Activated CD4-positive, alpha-beta T cell treated with anti-CD3 and anti-CD28 coated beads for 36 hours (primary cell): ENCODE measurements at regions not wholly inside any gene's neighbourhood (a gene's known extent, or its start where the extent isn't known, plus 50 kb on each side); places are given as distances from the start of the nearest gene placed in this dataset.
A peak's percentile ranks its signal among the peaks of the same experiment; 100 is the strongest.
"Not testable (repeated sequence)": the region's sequence is repeated elsewhere in the genome, so short reads cannot be mapped to it uniquely, and the experiment has no call there.

Source experiments
- ATAC-seq: fragments of 200-7000 bp; cut with Tn5 transposase; one replicate; pipeline ENCODE4 v1.10.0; 2021; ENCODE audit warnings: mild to moderate bottlenecking, moderate library complexity
- CTCF ChIA-PET: fragments of 350-600 bp; sonication (Branson Sonifier 250); formaldehyde crosslinking; loops from one replicate; lab custom pipeline; 2021; ENCODE audit warnings: antibody characterized with exemption; lab: Charles Lee
- POLR2A ChIA-PET: fragments of 350-600 bp; sonication (Branson Sonifier 250); formaldehyde crosslinking; loops from one replicate; lab custom pipeline; 2021; ENCODE audit warnings: antibody characterized with exemption, inconsistent platforms; lab: Charles Lee
- DNase-seq: peaks from one replicate; pipeline ENCODE4 v3.0.0-alpha.2; 2020
- H3K27ac Mint-ChIP-seq: one replicate; pipeline ENCODE4 v1.8.0; 2021; ENCODE audit warnings: mixed read lengths
- H3K27me3 Mint-ChIP-seq: one replicate; pipeline ENCODE4 v1.8.0; 2021; ENCODE audit warnings: mixed read lengths
- H3K36me3 Mint-ChIP-seq: one replicate; pipeline ENCODE4 v1.8.0; 2021; ENCODE audit warnings: low read depth, mixed read lengths
- H3K4me1 Mint-ChIP-seq: one replicate; pipeline ENCODE4 v1.8.0; 2021; ENCODE audit warnings: mixed read lengths
- H3K4me3 Mint-ChIP-seq: one replicate; pipeline ENCODE4 v1.8.0; 2021; ENCODE audit warnings: mild to moderate bottlenecking, moderate library complexity, mixed read lengths
- H3K9me3 Mint-ChIP-seq: one replicate; pipeline ENCODE4 v1.8.0; 2021; ENCODE audit warnings: low read depth, mixed read lengths
- intact Hi-C, 2 experiments: fragments of 100-400 bp; cut with DNase I in 1 of 2; cut with micrococcal nuclease in 1 of 2; formaldehyde crosslinking; loops; one replicate each; pipeline versions ENCODE4 v1.14.2 to v1.15.1; 2022 to 2024; cut with DNase I, micrococcal nuclease

DNA sequence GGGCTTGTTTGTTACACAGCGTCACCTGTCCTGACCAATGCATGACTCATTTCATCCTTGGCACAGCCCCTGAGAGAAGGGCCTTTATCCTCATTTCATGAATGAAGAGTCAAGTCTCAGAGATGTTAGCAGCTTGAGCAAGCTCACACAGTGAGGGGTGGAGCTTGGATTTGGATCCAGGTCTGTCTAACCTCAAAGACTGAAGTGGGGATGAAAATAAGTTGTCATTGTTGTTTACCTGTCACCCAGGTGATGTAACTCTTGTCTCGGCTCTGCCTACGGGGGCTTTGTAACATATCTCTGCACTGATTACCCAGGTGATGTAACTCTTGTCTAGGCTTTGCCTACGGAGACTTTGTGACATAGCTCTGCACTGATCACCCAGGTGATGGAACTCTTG is 4218.2 kb upstream of the OR11H1 start:
- H3K27ac Mint-ChIP-seq, H3K27me3 Mint-ChIP-seq, ATAC-seq, CTCF ChIA-PET, intact Hi-C loops, H3K36me3 Mint-ChIP-seq, POLR2A ChIA-PET, H3K4me3 Mint-ChIP-seq, DNase-seq, H3K4me1 Mint-ChIP-seq: not testable (repeated sequence)
- H3K9me3 Mint-ChIP-seq: peaks cover 59% of the 10 kb centered on the region

DNA sequence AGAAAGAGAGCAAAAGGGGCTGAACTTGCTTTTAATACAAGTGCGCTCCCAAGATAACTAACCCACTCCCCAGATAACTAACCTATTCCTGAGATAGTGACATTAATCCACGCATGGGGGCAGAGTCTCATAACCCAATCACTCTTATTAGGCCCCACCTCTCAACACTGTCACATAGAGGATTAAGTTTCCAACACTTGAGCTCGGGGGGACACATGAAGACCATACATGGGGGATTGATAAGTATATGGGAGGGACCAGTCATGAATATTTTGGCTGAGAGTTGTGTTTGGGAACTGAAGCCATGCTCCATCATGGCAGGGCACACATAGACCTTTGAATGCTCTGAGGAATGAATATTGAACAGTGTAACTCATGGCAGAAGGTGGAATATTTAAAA is 4217.3 kb upstream of the OR11H1 start:
- intact Hi-C loops, H3K36me3 Mint-ChIP-seq, ATAC-seq, H3K27ac Mint-ChIP-seq, H3K4me3 Mint-ChIP-seq, POLR2A ChIA-PET, H3K27me3 Mint-ChIP-seq, CTCF ChIA-PET, H3K4me1 Mint-ChIP-seq, DNase-seq: not testable (repeated sequence)
- peaks cover 52% of the 10 kb centered on the region for H3K9me3 Mint-ChIP-seq

DNA sequence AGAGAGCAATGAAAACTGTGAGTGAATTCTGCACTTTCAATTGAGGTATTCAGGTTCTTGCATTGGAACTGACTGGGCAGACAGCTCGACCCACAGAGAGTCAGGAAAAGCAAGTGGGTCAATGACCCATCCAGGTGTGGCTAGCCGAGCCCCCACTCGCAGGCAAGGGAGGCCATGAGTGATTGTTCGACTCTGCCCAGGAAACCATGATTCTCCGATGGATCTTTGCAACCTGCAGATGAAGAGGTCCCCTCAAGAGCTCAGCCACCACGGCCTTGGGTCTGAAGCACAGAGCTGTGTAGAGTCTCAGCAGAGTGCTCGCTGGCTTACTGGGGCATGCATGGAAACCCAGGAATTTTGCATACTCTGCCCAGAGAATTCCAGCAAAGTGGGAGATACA is 4215.4 kb upstream of the OR11H1 start:
- H3K4me1 Mint-ChIP-seq, H3K4me3 Mint-ChIP-seq, H3K27me3 Mint-ChIP-seq, ATAC-seq, intact Hi-C loops, H3K36me3 Mint-ChIP-seq, POLR2A ChIA-PET, CTCF ChIA-PET, H3K27ac Mint-ChIP-seq, DNase-seq: not testable (repeated sequence)
- H3K9me3 Mint-ChIP-seq: peaks cover 35% of the 10 kb centered on the region

GRCh38 chr22:11313040-11313759 is 4214.8 kb upstream of the OR11H1 start:
- DNase-seq, CTCF ChIA-PET, intact Hi-C loops, H3K4me3 Mint-ChIP-seq, H3K36me3 Mint-ChIP-seq, ATAC-seq, H3K4me1 Mint-ChIP-seq, POLR2A ChIA-PET, H3K27me3 Mint-ChIP-seq, H3K27ac Mint-ChIP-seq: not testable (repeated sequence)
- H3K9me3 Mint-ChIP-seq: peaks cover 30% of the 10 kb centered on the region

DNA sequence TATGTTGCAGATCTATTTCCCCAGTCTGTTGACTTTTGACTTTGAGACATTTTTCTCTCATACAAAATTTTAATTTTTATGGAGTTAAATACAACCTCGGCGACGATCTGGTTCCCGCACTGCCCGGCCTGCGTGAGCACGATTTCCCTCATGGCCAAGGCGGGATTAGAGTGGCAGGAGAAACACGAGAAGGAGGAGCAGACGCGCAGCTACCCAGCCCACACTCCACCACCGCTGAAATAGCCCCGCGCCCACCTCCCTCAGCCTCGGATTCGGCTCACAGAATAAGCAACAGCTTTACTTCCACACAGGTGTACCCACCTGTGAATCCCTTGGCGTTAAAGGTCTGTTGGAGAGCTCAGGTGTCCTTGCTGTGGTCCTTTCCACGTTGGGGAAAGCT is 4209.4 kb upstream of the OR11H1 start:
- H3K4me1 Mint-ChIP-seq, H3K27me3 Mint-ChIP-seq, CTCF ChIA-PET, intact Hi-C loops, H3K27ac Mint-ChIP-seq, H3K36me3 Mint-ChIP-seq, ATAC-seq, POLR2A ChIA-PET, H3K4me3 Mint-ChIP-seq, DNase-seq: not testable (repeated sequence)
- H3K9me3 Mint-ChIP-seq: peaks cover 16% of the 10 kb centered on the region

GRCh38 chr22:11324439-11325037 is 4203.5 kb upstream of the OR11H1 start:
- H3K27ac Mint-ChIP-seq, intact Hi-C loops, H3K27me3 Mint-ChIP-seq, H3K4me3 Mint-ChIP-seq, ATAC-seq, H3K36me3 Mint-ChIP-seq, CTCF ChIA-PET, POLR2A ChIA-PET, DNase-seq, H3K4me1 Mint-ChIP-seq: not testable (repeated sequence)
- H3K9me3 Mint-ChIP-seq: peaks cover 35% of the 10 kb centered on the region

GRCh38 chr22:11325767-11326166 is 4202.2 kb upstream of the OR11H1 start:
- intact Hi-C loops: no loop called here
- Mint-ChIP-seq H3K36me3 (no peaks in the 10 kb centered on the region), H3K9me3 (peaks cover 38% of the 10 kb centered on the region), H3K27ac (no peak overlapping the region), H3K4me3 (no peak overlapping the region), H3K4me1 (no peaks in the 10 kb centered on the region), H3K27me3 (no peaks in the 10 kb centered on the region)
- POLR2A ChIA-PET: no interaction called here
- CTCF ChIA-PET: no interaction called here
- no peak for DNase-seq
- no peak for ATAC-seq

GRCh38 chr22:11341387-11342068 is 4186.5 kb upstream of the OR11H1 start:
- POLR2A ChIA-PET, CTCF ChIA-PET, H3K27ac Mint-ChIP-seq, H3K27me3 Mint-ChIP-seq, intact Hi-C loops, H3K4me3 Mint-ChIP-seq, ATAC-seq, H3K36me3 Mint-ChIP-seq, H3K4me1 Mint-ChIP-seq: not testable (repeated sequence)
- DNase-seq: peak; percentile 6
- H3K9me3 Mint-ChIP-seq: peaks cover 50% of the 10 kb centered on the region

GRCh38 chr22:11351181-11351580 is 4176.8 kb upstream of the OR11H1 start:
- POLR2A ChIA-PET, H3K4me3 Mint-ChIP-seq, H3K27me3 Mint-ChIP-seq, DNase-seq, H3K36me3 Mint-ChIP-seq, H3K27ac Mint-ChIP-seq, intact Hi-C loops, ATAC-seq, H3K4me1 Mint-ChIP-seq, CTCF ChIA-PET: not testable (repeated sequence)
- peaks cover 27% of the 10 kb centered on the region for H3K9me3 Mint-ChIP-seq

GRCh38 chr22:11352287-11352686 is 4175.7 kb upstream of the OR11H1 start:
- H3K4me1 Mint-ChIP-seq, intact Hi-C loops, ATAC-seq, POLR2A ChIA-PET, DNase-seq, H3K36me3 Mint-ChIP-seq, H3K4me3 Mint-ChIP-seq, CTCF ChIA-PET, H3K27ac Mint-ChIP-seq, H3K27me3 Mint-ChIP-seq: not testable (repeated sequence)
- peaks cover 26% of the 10 kb centered on the region for H3K9me3 Mint-ChIP-seq

DNA sequence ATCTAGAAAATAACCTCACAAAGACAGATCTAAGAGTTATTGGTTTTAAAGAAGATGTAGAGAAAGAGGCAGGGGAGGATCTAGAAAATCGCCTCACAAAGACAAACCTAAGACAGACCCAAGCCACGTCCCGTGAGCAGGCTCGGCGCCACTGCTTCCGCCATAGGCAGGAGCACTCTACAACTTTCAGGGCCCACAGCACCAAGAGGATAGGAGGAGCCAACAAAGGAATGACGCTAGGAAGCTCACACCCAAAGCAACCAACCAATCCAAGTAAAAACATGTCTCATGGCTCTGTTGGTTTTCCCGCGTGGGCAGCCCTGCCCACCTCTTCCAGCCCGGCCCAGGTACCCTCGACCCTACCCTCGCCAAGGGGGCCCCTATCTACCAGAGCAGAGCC is 4167.4 kb upstream of the OR11H1 start:
- H3K27me3 Mint-ChIP-seq: no peaks in the 10 kb centered on the region
- CTCF ChIA-PET: no interaction called here
- no peaks in the 10 kb centered on the region for H3K36me3 Mint-ChIP-seq
- POLR2A ChIA-PET: no interaction called here
- intact Hi-C loops: no loop called here
- H3K4me3 Mint-ChIP-seq: no peak overlapping the region
- H3K4me1 Mint-ChIP-seq: peaks cover 2% of the 10 kb centered on the region
- peaks cover 36% of the 10 kb centered on the region for H3K9me3 Mint-ChIP-seq
- ATAC-seq (no peak), DNase-seq (no peak)
- no peak overlapping the region for H3K27ac Mint-ChIP-seq

GRCh38 chr22:11361496-11361895 is 4166.5 kb upstream of the OR11H1 start:
- H3K36me3 Mint-ChIP-seq, intact Hi-C loops, DNase-seq, H3K27me3 Mint-ChIP-seq, H3K27ac Mint-ChIP-seq, POLR2A ChIA-PET, H3K4me1 Mint-ChIP-seq, CTCF ChIA-PET, ATAC-seq, H3K4me3 Mint-ChIP-seq: not testable (repeated sequence)
- H3K9me3 Mint-ChIP-seq: peaks cover 42% of the 10 kb centered on the region
